ENCODE measurements at regions not wholly inside any gene's neighbourhood (a gene's known extent, or its start where the extent isn't known, plus 50 kb on each side); places are given as distances from the start of the nearest gene placed in this dataset.
"Not testable (repeated sequence)": the region's sequence is repeated elsewhere in the genome, so short reads cannot be mapped to it uniquely, and the experiment has no call there.

DNA sequence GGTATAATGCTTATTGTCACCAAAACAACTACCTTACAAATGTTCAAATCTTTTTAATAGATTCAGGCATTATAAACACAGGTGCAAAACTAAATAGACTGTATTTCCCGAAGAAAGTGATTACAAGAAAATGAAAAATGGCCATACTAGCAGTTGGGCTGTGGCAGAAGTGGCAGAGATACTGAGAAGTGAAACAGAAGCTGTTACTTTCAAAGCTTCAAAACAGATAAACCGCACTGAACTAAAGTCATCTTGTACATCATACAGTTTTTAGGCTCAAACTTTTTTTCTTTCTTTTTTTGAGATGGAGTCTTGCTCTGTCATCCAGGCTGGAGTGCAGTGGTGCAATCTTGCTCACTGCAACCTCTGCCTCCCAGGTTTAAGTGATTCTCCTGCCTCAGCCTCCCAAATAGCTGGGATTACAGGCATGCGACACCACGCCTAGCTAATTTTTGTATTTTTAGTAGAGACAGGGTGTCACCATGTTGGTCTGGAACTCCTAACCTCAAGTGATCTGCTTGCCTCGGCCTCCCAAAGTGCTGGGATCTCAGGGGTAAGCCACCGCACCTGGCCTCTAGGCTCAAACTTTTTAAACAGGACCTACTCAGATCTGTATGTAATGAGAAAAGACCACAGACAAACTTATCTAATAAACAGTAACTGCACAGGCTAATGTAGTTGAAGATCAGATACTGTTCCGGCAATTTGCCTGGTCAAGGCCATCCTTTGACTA, 77.9 kb upstream of the SATB2 start:
- Histone ChIP-seq H3K27ac (ENCODE audit: low read depth, low read length) (no peak overlapping the region), H3K4me3 (ENCODE audit: insufficient read depth, low read length) (no peak overlapping the region), H4K20me1 (ENCODE audit: insufficient read depth, low read length) (no peaks in the 10 kb centered on the region), H3K4me1 (ENCODE audit: insufficient read depth, low read length) (no peaks in the 10 kb centered on the region), H3K36me3 (ENCODE audit: insufficient read depth, low read length) (no peaks in the 10 kb centered on the region), H3K4me2 (ENCODE audit: insufficient read depth, low read length) (no peak overlapping the region), H3K27me3 (ENCODE audit: insufficient read depth, low read length) (no peaks in the 10 kb centered on the region), H3K79me2 (ENCODE audit: insufficient read depth, low read length) (no peaks in the 10 kb centered on the region), H2AFZ (ENCODE audit: low read length) (no peak overlapping the region), H3K9me3 (ENCODE audit: low read depth, low read length) (no peaks in the 10 kb centered on the region)
- TF ChIP-seq, protein P1, sequence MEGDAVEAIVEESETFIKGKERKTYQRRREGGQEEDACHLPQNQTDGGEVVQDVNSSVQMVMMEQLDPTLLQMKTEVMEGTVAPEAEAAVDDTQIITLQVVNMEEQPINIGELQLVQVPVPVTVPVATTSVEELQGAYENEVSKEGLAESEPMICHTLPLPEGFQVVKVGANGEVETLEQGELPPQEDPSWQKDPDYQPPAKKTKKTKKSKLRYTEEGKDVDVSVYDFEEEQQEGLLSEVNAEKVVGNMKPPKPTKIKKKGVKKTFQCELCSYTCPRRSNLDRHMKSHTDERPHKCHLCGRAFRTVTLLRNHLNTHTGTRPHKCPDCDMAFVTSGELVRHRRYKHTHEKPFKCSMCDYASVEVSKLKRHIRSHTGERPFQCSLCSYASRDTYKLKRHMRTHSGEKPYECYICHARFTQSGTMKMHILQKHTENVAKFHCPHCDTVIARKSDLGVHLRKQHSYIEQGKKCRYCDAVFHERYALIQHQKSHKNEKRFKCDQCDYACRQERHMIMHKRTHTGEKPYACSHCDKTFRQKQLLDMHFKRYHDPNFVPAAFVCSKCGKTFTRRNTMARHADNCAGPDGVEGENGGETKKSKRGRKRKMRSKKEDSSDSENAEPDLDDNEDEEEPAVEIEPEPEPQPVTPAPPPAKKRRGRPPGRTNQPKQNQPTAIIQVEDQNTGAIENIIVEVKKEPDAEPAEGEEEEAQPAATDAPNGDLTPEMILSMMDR (IDR thresholded peaks at IDR 0.05; ENCODE audit: extremely low read depth, low read depth, low read length) = no peak
- no peak for DNase-seq (ENCODE audit: insufficient read length, low spot score, missing footprints)

DNA sequence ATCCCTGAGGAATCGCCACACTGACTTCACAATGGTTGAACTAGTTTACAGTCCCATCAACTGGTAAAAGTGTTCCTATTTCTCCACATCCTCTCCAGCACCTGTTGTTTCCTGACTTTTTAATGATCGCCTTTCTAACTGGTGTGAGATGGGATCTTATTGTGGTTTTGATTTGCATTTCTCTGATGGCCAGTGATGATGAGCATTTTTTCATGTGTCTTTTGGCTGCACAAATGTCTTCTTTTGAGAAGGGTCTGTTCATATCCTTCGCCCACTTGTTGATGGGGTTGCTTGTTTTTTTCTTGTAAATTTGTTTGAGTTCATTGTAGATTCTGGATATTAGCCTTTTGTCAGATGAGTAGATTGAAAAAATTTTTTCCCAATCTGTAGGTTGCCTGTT, 76.1 kb upstream of the SATB2 start:
- not testable (repeated sequence) for H3K9me3 ChIP-seq (ENCODE audit: low read depth, low read length); H3K4me1 ChIP-seq (ENCODE audit: insufficient read depth, low read length); DNase-seq (ENCODE audit: insufficient read length, low spot score, missing footprints); H3K27me3 ChIP-seq (ENCODE audit: insufficient read depth, low read length); H3K4me3 ChIP-seq (ENCODE audit: insufficient read depth, low read length); H3K79me2 ChIP-seq (ENCODE audit: insufficient read depth, low read length); H2AFZ ChIP-seq (ENCODE audit: low read length); H3K27ac ChIP-seq (ENCODE audit: low read depth, low read length); H4K20me1 ChIP-seq (ENCODE audit: insufficient read depth, low read length); H3K4me2 ChIP-seq (ENCODE audit: insufficient read depth, low read length); H3K36me3 ChIP-seq (ENCODE audit: insufficient read depth, low read length)

DNA sequence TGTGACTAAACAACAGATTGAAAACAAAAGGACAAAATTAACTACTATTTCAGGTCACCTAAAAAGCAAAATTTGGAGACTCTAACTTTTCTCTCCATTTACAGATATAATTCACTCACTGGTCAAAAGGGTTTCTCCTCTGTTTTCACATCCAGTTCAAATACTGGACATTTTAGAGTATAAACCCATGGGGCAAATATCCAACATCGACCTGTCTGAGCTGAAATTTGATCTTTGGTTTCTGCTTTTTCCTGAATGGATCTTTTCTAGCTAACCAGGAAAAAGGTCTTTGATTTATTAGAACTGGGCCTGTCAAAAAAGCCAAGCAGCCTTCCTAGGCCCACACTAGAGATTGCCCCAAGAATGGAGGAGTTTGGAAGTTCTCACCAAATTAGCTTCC, 69.3 kb upstream of the SATB2 start:
- no peaks in the 10 kb centered on the region for H3K36me3 ChIP-seq (ENCODE audit: insufficient read depth, low read length)
- no peak overlapping the region for H3K4me3 ChIP-seq (ENCODE audit: insufficient read depth, low read length)
- no peaks in the 10 kb centered on the region for H3K27me3 ChIP-seq (ENCODE audit: insufficient read depth, low read length)
- DNase-seq (ENCODE audit: insufficient read length, low spot score, missing footprints) = no peak
- no peak overlapping the region for H2AFZ ChIP-seq (ENCODE audit: low read length)
- H4K20me1 ChIP-seq (ENCODE audit: insufficient read depth, low read length) = no peaks in the 10 kb centered on the region
- H3K79me2 ChIP-seq (ENCODE audit: insufficient read depth, low read length) = no peaks in the 10 kb centered on the region
- H3K4me2 ChIP-seq (ENCODE audit: insufficient read depth, low read length) = no peak overlapping the region
- TF ChIP-seq, protein P1 (IDR thresholded peaks at IDR 0.05; ENCODE audit: extremely low read depth, low read depth, low read length) = no peak
- no peak overlapping the region for H3K27ac ChIP-seq (ENCODE audit: low read depth, low read length)
- H3K4me1 ChIP-seq (ENCODE audit: insufficient read depth, low read length) = no peaks in the 10 kb centered on the region
- H3K9me3 ChIP-seq (ENCODE audit: low read depth, low read length) = no peaks in the 10 kb centered on the region

DNA sequence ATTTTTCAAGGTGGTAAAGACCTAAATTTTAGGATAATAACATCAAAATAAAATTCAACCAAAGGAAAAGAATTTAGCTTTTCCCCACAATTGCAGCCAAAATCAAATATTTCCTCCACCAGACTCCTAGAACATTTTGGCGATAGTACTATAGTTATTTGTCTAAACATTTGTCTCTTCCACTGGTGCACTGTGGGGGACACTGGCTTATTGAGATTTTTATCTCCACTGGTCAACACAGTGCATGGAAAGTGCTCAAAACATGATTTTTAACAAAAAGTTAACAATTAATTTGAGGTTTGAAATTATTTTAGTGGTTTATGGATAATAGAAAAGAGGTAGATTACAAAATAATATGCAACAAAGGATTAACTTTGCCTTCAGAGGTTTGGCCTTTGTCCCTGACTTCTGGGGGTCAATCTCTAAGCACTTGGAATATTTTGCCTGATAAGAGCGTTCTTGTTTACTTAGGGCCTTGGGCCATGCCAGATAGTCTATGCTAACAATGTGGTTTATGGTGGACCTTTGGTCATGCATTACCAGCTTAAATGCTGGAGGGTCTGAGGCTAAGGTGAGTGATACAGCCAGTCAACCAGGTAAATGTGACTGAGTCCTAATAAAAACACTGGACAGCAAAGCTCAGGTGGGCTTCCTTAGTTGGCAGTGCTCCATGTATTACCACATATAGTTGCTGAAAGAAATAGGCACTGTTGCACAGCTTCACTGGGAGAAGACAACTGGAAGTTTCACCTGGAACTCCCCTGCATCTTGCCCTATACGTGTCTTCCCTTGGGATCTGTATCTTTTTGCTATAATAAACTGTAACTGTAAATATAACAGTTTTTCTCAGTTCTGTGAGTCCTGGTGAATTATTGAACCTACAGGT, 67.2 kb upstream of the SATB2 start:
- H3K4me1 ChIP-seq (ENCODE audit: insufficient read depth, low read length) = no peaks in the 10 kb centered on the region
- no peaks in the 10 kb centered on the region for H3K36me3 ChIP-seq (ENCODE audit: insufficient read depth, low read length)
- H2AFZ ChIP-seq (ENCODE audit: low read length) = no peak overlapping the region
- no peaks in the 10 kb centered on the region for H4K20me1 ChIP-seq (ENCODE audit: insufficient read depth, low read length)
- no peak overlapping the region for H3K4me3 ChIP-seq (ENCODE audit: insufficient read depth, low read length)
- no peaks in the 10 kb centered on the region for H3K27me3 ChIP-seq (ENCODE audit: insufficient read depth, low read length)
- TF ChIP-seq, protein P1 (IDR thresholded peaks at IDR 0.05; ENCODE audit: extremely low read depth, low read depth, low read length) = no peak
- H3K9me3 ChIP-seq (ENCODE audit: low read depth, low read length) = no peaks in the 10 kb centered on the region
- no peak for DNase-seq (ENCODE audit: insufficient read length, low spot score, missing footprints)
- no peak overlapping the region for H3K27ac ChIP-seq (ENCODE audit: low read depth, low read length)
- H3K79me2 ChIP-seq (ENCODE audit: insufficient read depth, low read length) = no peaks in the 10 kb centered on the region
- no peak overlapping the region for H3K4me2 ChIP-seq (ENCODE audit: insufficient read depth, low read length)
